GM08714 (cell line): ENCODE measurements at regions not wholly inside any gene's neighbourhood (a gene's known extent, or its start where the extent isn't known, plus 50 kb on each side); places are given as distances from the start of the nearest gene placed in this dataset.

Experiments used
- H3K4me3 ChIP-seq: fragments of 200-500 bp; sonication (Bioruptor generic); 2 replicates; pipeline ENCODE4 v1.5.1; 2014; ENCODE audit warnings: mild to moderate bottlenecking, low read length, inconsistent platforms
- ZNF274 ChIP-seq: IDR thresholded peaks from 2 replicates; pipeline ENCODE4 v1.6.1; 2012; ENCODE audit warnings: mild to moderate bottlenecking, low read depth, low read length

DNA sequence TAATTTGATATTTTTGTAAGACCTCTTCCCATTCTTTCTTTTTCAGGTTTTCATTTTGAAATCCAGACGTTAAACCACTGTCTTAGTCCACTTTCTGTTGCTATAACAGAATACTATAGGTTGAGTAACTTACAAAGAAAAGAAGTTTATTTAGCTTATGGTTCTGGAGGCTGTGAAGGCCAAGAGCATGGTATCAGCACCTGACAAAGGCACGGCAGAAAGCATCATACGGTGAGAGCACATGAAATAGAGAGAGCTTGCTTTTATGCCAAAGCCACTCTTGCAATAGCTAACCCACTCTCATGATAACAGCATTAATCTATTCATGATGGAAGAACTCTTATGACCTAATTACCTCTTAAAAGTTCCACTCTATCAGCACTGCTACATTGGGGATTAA lies 255.6 kb upstream of the PDE4D start:
- no peak for TF ChIP-seq ZNF274
- no peak overlapping the region for H3K4me3 ChIP-seq

DNA sequence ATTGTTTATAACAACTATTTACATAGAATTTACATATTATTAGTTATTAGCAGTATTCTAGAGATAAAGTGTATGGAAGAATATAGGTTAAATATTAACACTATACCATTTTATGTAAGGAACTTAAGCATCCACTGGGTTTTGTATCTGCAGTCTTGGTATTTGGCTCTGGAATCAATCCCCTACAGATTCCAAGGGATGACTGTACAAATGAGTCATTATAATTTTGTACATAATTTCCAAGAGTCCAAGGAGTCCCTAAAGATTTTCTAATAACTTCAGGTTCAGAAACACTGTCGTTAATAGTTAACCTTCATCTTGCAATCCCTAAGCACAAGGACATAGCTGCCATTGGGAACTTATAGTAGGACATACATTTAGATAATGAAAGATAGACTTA lies 254.8 kb upstream of the PDE4D start:
- TF ChIP-seq ZNF274 = no peak
- no peak overlapping the region for H3K4me3 ChIP-seq

DNA sequence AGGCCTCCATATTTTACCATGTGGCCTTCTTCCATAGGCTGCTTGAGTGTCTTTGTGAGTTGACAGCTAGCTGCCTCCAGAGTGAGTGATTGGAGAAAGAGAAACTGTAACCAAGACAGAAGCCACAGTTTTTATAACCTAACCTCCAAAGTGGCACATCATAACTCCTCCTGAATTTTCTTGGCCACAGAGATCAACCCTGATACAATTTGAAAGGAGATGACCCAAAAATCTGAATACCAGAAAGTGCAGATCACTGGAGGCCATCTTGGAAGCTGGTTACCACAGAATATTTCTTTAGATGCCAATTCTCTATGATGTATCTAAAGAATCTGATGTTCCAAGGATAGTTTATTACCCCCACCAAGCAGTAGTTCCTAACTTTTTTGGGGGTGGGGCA lies 254.3 kb upstream of the PDE4D start:
- no peak for TF ChIP-seq ZNF274
- no peak overlapping the region for H3K4me3 ChIP-seq

DNA sequence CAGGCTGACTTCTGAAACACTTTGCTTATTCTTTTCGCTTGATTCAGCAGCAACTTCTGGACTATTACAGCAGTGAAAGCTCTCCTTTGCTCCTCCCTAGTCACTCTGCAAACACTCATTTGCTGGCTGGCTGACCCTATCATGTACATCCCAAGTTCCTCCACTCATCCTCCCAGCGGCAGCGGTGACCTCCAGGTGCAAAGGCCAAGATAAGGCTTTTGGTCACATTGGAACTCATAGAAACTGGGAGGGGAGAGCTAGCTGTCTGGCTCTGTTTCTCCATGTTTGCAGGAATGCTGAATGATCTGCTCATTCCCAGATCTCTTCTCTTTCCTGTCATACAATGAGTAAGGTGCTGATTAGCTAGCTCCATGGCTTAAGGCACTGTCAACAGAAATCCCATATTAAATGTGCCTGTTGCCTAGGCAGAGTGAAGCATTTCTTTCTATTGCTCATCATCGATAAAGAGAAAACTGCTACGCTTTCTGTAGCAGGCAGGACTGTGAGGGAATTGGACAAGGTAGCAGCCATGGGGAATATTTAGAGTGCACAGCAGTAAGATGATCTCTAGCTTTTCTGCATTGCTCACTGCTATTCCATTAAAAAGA lies 250.5 kb upstream of the PDE4D start:
- no peak overlapping the region for H3K4me3 ChIP-seq
- TF ChIP-seq ZNF274 = no peak

DNA sequence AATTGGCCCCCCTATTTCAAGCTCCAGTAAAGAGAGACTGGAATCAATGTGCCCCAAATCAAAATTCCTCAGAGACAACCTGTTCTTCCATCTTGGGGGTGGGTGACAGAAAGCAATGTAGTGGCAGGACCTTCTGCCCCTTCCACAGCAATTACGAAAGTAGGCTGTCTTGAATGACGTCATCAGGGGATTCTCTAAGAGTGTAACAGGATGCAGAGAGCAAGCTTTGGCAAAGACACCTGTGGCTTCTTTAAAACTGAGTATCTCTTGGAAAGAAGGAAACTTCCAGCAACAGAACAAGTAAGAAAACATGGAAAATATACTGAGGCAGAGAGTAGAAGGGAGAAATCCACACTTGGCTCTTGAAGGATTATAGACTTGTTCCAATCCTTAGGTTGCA lies 247.6 kb upstream of the PDE4D start:
- no peak for TF ChIP-seq ZNF274
- H3K4me3 ChIP-seq = no peak overlapping the region

DNA sequence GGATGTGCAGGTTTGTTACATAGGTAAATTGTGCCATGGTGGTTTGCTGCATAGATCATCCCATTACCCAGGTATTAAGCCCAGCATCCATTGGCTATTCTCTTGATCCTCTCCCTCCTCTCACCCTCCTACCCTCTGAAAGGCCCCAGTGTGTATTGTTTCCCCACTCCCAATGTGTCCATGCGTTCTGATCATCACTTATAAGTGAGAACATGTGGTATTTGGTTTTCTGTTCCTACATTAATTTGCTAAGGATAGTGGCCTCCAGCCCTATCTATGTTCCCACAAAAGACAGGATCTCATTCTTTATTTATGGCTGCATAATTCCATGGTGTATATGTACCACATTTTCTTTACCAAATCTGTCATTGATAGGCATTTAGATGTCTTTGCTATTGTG lies 243.3 kb upstream of the PDE4D start:
- no peak overlapping the region for H3K4me3 ChIP-seq
- TF ChIP-seq ZNF274 = no peak

GRCh38 chr5:60131504-60131903 lies 238.0 kb upstream of the PDE4D start:
- no peak for TF ChIP-seq ZNF274
- H3K4me3 ChIP-seq = no peak overlapping the region

DNA sequence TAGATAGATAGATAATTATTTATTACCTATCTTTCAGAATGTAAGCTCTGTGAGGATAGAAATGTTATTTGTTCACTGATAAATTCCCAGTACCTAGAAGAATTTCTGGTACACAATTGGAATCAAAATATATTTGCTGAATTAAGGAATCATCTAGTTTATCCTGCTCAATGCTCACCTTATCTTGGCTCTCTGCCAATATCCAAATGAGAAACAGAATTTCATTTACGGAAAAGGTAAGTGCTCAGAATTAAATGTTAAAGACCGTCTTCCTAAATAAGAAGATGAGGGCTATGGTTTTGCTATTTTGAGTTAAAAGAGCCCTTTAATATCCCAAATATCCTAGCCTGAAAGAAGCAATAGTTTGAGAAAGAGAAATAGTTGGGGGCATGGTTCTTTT lies 232.1 kb upstream of the PDE4D start:
- H3K4me3 ChIP-seq = no peak overlapping the region
- no peak for TF ChIP-seq ZNF274

- H3K4me3 ChIP-seq = no peak overlapping the region
- no peak for TF ChIP-seq ZNF274
These were observed 209.6 kb upstream of the PDE4D start for GRCh38 chr5:60102961-60103693.

DNA sequence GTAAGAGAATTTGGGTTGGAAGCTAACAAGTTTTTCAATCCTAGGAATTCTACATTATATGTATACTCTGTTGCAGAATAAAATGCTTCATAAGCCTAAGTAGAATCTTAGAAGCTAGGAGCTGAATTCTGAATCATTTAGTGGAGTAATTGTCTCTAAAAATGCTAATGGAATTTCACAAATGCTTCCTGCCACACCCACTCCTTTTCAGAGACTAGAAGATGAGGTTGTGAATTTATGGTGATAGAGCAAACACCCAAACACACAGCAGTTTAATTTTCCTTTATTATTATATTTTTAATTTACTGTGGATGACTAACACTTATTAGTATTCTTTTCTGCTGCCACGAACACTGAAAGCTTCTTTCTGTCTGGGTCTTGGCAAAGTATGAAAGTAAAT lies 208.0 kb upstream of the PDE4D start:
- H3K4me3 ChIP-seq = no peak overlapping the region
- TF ChIP-seq ZNF274 = no peak

DNA sequence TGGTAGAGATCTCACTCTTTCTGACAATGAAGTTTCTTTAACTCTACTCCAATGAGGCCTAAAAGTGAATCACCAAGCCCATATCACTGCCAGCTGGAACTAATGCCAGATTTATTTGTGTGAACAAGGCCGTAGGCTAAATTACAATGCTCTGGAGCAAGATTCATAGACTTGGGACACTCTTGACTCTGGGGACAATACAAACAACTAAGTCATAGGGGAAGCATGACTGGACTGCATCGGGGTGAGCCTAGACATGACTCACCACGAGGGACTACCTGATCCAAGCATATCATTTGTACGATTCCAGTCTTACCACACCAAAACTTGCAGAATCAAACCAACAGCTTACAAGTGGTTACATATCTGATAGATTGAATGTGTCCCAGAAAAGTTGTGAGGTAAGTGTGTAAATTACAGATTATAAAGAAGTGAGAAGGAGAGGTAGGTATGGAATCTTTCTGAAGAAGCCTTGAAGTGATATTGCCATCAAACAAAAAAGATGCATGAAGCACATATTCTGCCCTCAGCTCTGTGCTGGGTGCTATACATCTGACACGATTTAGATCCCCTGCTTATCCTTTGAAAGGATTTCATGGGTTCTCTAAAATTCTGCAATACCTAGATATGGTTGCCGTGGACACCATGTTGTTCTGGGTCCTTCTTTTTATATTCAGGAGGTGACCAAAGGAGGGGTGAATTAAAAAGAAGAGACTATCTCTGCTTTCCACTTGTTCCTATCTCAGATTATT lies 199.3 kb upstream of the PDE4D start:
- H3K4me3 ChIP-seq = no peak overlapping the region
- TF ChIP-seq ZNF274 = no peak

DNA sequence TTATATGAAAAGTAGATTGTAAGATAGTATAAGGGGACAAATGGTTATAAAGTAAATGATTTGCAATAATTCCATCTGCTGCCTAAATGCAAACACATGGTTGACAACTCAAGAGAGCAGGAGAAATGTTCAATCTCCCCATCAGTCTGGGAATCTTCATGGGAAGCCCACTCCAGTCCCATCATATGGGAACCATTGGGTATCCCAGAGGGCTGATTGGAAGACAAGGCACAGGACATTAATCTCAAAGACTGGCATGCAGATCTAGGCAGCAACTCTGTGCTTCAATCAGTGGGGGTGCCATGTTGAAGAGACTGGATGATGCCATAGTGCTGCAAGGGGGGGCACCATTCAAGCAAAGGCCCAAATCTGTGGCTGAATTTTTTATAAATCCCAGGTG lies 193.1 kb upstream of the PDE4D start:
- TF ChIP-seq ZNF274 = no peak
- no peak overlapping the region for H3K4me3 ChIP-seq

- no peak overlapping the region for H3K4me3 ChIP-seq
- TF ChIP-seq ZNF274 = no peak
These were observed 190.7 kb upstream of the PDE4D start for GRCh38 chr5:60084226-60084625.

DNA sequence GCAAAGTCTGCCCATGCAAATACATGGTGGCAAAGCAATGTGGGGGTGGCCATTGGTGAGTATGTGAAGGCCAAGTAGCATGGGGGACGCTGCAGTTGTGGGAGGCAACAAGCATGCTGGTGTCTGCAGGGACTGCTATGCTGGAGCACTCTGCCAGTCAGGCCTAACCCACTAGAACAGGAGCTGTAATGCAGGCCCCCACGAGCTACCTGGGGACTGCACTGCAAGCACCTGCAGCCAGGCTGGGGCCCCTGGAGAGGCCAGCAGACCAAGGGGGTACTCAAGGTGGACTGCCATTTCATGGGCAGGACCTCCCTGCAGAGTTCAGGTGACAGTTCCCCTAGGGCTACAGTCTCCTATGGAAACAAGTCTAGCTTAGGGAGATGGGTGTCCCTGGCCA lies 183.8 kb upstream of the PDE4D start:
- no peak overlapping the region for H3K4me3 ChIP-seq
- no peak for TF ChIP-seq ZNF274

GRCh38 chr5:60076746-60077145 lies 183.2 kb upstream of the PDE4D start:
- no peak for TF ChIP-seq ZNF274
- H3K4me3 ChIP-seq = no peak overlapping the region
